ENCODE measurements at regions not wholly inside any gene's neighbourhood (a gene's known extent, or its start where the extent isn't known, plus 50 kb on each side); places are given as distances from the start of the nearest gene placed in this dataset.

GRCh38 chr6:105991561-105992314 lies 94.4 kb upstream of the PRDM1 start:
- no peaks in the 10 kb centered on the region for H3K36me3 ChIP-seq (ENCODE audit: control insufficient read depth, insufficient read depth, low read length)
- H3K4me1 ChIP-seq (ENCODE audit: control insufficient read depth, insufficient read depth, low read length): peaks cover 35% of the 10 kb centered on the region
- Mint-ChIP-seq H3K27ac (peak overlapping the region; percentile 86 to 89), H3K9me3 (no peaks in the 10 kb centered on the region), H3K4me1 (peaks cover 33% of the 10 kb centered on the region in 2 donors), H3K27me3 (ENCODE audit: low read depth in 2 of 2) (peaks cover 54 to 66% of the 10 kb centered on the region in 2 donors), H3K4me3 (peak overlapping the region; percentile 99), H3K36me3 (no peaks in the 10 kb centered on the region)
- intact Hi-C loops (cut with micrococcal nuclease): loop anchor here (2.0 to 10.0 kb wide), 4 partner anchors 107 to 533 kb away; no protein-coding TSS in a partner anchor
- H3K4me3 ChIP-seq (ENCODE audit: low read length): peak overlapping the region; percentile 88
- H3K9me3 ChIP-seq (ENCODE audit: control insufficient read depth, insufficient read depth, low read length): no peaks in the 10 kb centered on the region
- ATAC-seq (peak; percentile 6 to 18 (median 15)), DNase-seq (no peak)
- TF ChIP-seq, protein P1, sequence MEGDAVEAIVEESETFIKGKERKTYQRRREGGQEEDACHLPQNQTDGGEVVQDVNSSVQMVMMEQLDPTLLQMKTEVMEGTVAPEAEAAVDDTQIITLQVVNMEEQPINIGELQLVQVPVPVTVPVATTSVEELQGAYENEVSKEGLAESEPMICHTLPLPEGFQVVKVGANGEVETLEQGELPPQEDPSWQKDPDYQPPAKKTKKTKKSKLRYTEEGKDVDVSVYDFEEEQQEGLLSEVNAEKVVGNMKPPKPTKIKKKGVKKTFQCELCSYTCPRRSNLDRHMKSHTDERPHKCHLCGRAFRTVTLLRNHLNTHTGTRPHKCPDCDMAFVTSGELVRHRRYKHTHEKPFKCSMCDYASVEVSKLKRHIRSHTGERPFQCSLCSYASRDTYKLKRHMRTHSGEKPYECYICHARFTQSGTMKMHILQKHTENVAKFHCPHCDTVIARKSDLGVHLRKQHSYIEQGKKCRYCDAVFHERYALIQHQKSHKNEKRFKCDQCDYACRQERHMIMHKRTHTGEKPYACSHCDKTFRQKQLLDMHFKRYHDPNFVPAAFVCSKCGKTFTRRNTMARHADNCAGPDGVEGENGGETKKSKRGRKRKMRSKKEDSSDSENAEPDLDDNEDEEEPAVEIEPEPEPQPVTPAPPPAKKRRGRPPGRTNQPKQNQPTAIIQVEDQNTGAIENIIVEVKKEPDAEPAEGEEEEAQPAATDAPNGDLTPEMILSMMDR (IDR thresholded peaks at IDR 0.05): no peak
- H3K27ac ChIP-seq (ENCODE audit: low read length): peak overlapping the region; percentile 67
- H3K27me3 ChIP-seq (ENCODE audit: control insufficient read depth, insufficient read depth, low read length): peaks cover 39% of the 10 kb centered on the region
- 8% methylated on average over 23 of the region's 23 CpGs for WGBS (ENCODE audit: insufficient coverage)

- no peak overlapping the region for H3K27ac ChIP-seq (ENCODE audit: low read length)
- peaks cover 54 to 66% of the 10 kb centered on the region in 2 donors for H3K27me3 Mint-ChIP-seq (ENCODE audit: low read depth in 2 of 2)
- no peak overlapping the region for H3K4me3 ChIP-seq (ENCODE audit: low read length)
- no peak for DNase-seq
- ATAC-seq: no peak
- H3K4me1 Mint-ChIP-seq: peaks cover 30 to 34% of the 10 kb centered on the region in 2 donors
- intact Hi-C loops (cut with micrococcal nuclease): loop anchor here (5.0 to 10.0 kb wide), 3 partner anchors 207 to 535 kb away; no protein-coding TSS in a partner anchor
- no peaks in the 10 kb centered on the region for H3K9me3 Mint-ChIP-seq
- peaks cover 44% of the 10 kb centered on the region for H3K4me1 ChIP-seq (ENCODE audit: control insufficient read depth, insufficient read depth, low read length)
- H3K36me3 Mint-ChIP-seq: no peaks in the 10 kb centered on the region
- TF ChIP-seq, protein P1 (IDR thresholded peaks at IDR 0.05): no peak
- peaks cover 40% of the 10 kb centered on the region for H3K27me3 ChIP-seq (ENCODE audit: control insufficient read depth, insufficient read depth, low read length)
- peak overlapping the region; percentile 45 for H3K4me3 Mint-ChIP-seq
- no peaks in the 10 kb centered on the region for H3K36me3 ChIP-seq (ENCODE audit: control insufficient read depth, insufficient read depth, low read length)
- no peaks in the 10 kb centered on the region for H3K9me3 ChIP-seq (ENCODE audit: control insufficient read depth, insufficient read depth, low read length)
- no peak overlapping the region for H3K27ac Mint-ChIP-seq
Observed at GRCh38 chr6:105990151-105990550, 96.0 kb upstream of the PRDM1 start.

GRCh38 chr6:105988812-105989577 lies 97.1 kb upstream of the PRDM1 start:
- intact Hi-C loops (cut with micrococcal nuclease): no loop called here
- TF ChIP-seq, protein P1 (IDR thresholded peaks at IDR 0.05): no peak
- DNase-seq (no peak), ATAC-seq (no peak)
- Histone ChIP-seq H3K27ac (ENCODE audit: low read length) (no peak overlapping the region), H3K4me3 (ENCODE audit: low read length) (no peak overlapping the region), H3K4me1 (ENCODE audit: control insufficient read depth, insufficient read depth, low read length) (peaks cover 33% of the 10 kb centered on the region), H3K27me3 (ENCODE audit: control insufficient read depth, insufficient read depth, low read length) (peaks cover 29% of the 10 kb centered on the region), H3K36me3 (ENCODE audit: control insufficient read depth, insufficient read depth, low read length) (no peaks in the 10 kb centered on the region), H3K9me3 (ENCODE audit: control insufficient read depth, insufficient read depth, low read length) (no peaks in the 10 kb centered on the region)
- 96% methylated on average over 2 of the region's 5 CpGs for WGBS (ENCODE audit: insufficient coverage)
- H3K27ac Mint-ChIP-seq: no peak overlapping the region
- H3K36me3 Mint-ChIP-seq: no peaks in the 10 kb centered on the region
- peaks cover 18 to 28% of the 10 kb centered on the region in 2 donors for H3K4me1 Mint-ChIP-seq
- no peaks in the 10 kb centered on the region for H3K9me3 Mint-ChIP-seq
- peaks cover 59 to 66% of the 10 kb centered on the region in 2 donors for H3K27me3 Mint-ChIP-seq (ENCODE audit: low read depth in 2 of 2)
- H3K4me3 Mint-ChIP-seq: no peak overlapping the region

Measured in natural killer cell (primary cell).